ENCODE measurements at regions not wholly inside any gene's neighbourhood (a gene's known extent, or its start where the extent isn't known, plus 50 kb on each side); places are given as distances from the start of the nearest gene placed in this dataset.

GRCh38 chr11:69215216-69215615 is 59.5 kb downstream of the SMIM38 start (continued):
- TF ChIP-seq, protein P1, sequence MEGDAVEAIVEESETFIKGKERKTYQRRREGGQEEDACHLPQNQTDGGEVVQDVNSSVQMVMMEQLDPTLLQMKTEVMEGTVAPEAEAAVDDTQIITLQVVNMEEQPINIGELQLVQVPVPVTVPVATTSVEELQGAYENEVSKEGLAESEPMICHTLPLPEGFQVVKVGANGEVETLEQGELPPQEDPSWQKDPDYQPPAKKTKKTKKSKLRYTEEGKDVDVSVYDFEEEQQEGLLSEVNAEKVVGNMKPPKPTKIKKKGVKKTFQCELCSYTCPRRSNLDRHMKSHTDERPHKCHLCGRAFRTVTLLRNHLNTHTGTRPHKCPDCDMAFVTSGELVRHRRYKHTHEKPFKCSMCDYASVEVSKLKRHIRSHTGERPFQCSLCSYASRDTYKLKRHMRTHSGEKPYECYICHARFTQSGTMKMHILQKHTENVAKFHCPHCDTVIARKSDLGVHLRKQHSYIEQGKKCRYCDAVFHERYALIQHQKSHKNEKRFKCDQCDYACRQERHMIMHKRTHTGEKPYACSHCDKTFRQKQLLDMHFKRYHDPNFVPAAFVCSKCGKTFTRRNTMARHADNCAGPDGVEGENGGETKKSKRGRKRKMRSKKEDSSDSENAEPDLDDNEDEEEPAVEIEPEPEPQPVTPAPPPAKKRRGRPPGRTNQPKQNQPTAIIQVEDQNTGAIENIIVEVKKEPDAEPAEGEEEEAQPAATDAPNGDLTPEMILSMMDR (conservative IDR thresholded peaks at IDR 0.05; ENCODE audit: low read depth in 2 of 2) = no peak
- TF ChIP-seq EZH2 (IDR thresholded peaks at IDR 0.05; ENCODE audit: low read depth, unreplicated experiment) (no peak), ZNF331 (CRISPR knock-in tag; IDR thresholded peaks at IDR 0.05; ENCODE audit: low read depth) (no peak), REST (IDR thresholded peaks at IDR 0.05; ENCODE audit: unreplicated experiment) (no peak), NANOG (IDR thresholded peaks at IDR 0.05; ENCODE audit: borderline replicate concordance) (no peak)

- no peaks in the 10 kb centered on the region for H3K36me3 ChIP-seq (ENCODE audit: insufficient read depth)
- TF ChIP-seq NANOG (IDR thresholded peaks at IDR 0.05; ENCODE audit: borderline replicate concordance) (no peak), ETS1 (IDR thresholded peaks at IDR 0.05) (no peak), EZH2phosphoT487 (IDR thresholded peaks at IDR 0.05; ENCODE audit: unreplicated experiment) (no peak), EZH2 (IDR thresholded peaks at IDR 0.05; ENCODE audit: low read depth, unreplicated experiment) (no peak), ZNF114 (CRISPR knock-in tag; IDR thresholded peaks at IDR 0.05) (no peak), STAT1 (IDR thresholded peaks at IDR 0.05; ENCODE audit: unreplicated experiment) (no peak), REST (IDR thresholded peaks at IDR 0.05; ENCODE audit: unreplicated experiment) (no peak), CREB1 (CRISPR knock-in tag; IDR thresholded peaks at IDR 0.05; ENCODE audit: low read depth) (no peak)
- H2AFZ ChIP-seq = no peak overlapping the region
- H3K36me3 Mint-ChIP-seq (ENCODE audit: low read depth) = no peaks in the 10 kb centered on the region
- H3K27me3 ChIP-seq (ENCODE audit: insufficient read depth) = no peaks in the 10 kb centered on the region
- no peaks in the 10 kb centered on the region; the same call in 2 of the 3 replicates for H3K9me3 Mint-ChIP-seq
- no peaks in the 10 kb centered on the region for H4K20me1 ChIP-seq (replicated peaks; ENCODE audit: insufficient read depth)
- H3K4me1 ChIP-seq (ENCODE audit: insufficient read depth) = no peaks in the 10 kb centered on the region
- H3K4me1 Mint-ChIP-seq = peaks cover 10% of the 10 kb centered on the region
- peaks cover 6% of the 10 kb centered on the region; the same call in 1 of the 2 replicates for H3K9me2 ChIP-seq (ENCODE audit: insufficient read depth)
- H3K4me3 Mint-ChIP-seq = no peak overlapping the region
- no peak for DNase-seq (ENCODE audit: low spot score)
- H3K4me3 ChIP-seq = no peak overlapping the region
- H3K27me3 Mint-ChIP-seq (ENCODE audit: insufficient read depth, low read depth, poor library complexity) = peaks cover 10% of the 10 kb centered on the region
- H3K27ac Mint-ChIP-seq = no peak overlapping the region
- no peak overlapping the region for H3K27ac ChIP-seq (ENCODE audit: low read depth)
- H3K4me2 ChIP-seq = no peak overlapping the region
- no peaks in the 10 kb centered on the region for H3K79me2 ChIP-seq (replicated peaks; ENCODE audit: insufficient read depth)
- no peaks in the 10 kb centered on the region for H3F3A ChIP-seq (replicated peaks; ENCODE audit: low read depth)
- no peak for ATAC-seq
Measured at GRCh38 chr11:69215784-69216415, 60.2 kb downstream of the SMIM38 start.

All from GM23338 (cell line).